Erythroblast (primary cell): ENCODE measurements at regions not wholly inside any gene's neighbourhood (a gene's known extent, or its start where the extent isn't known, plus 50 kb on each side); places are given as distances from the start of the nearest gene placed in this dataset.

Experiments
- GATA1 ChIP-seq: IDR thresholded peaks from 2 replicates; pipeline ENCODE4 v1.6.1; 2011; ENCODE audit warnings: low read depth, mild to moderate bottlenecking, control low read depth, low read length, moderate library complexity
- POLR2A ChIP-seq: IDR thresholded peaks from 2 replicates; pipeline ENCODE4 v1.6.1; 2011; ENCODE audit warnings: mild to moderate bottlenecking, low read length

DNA sequence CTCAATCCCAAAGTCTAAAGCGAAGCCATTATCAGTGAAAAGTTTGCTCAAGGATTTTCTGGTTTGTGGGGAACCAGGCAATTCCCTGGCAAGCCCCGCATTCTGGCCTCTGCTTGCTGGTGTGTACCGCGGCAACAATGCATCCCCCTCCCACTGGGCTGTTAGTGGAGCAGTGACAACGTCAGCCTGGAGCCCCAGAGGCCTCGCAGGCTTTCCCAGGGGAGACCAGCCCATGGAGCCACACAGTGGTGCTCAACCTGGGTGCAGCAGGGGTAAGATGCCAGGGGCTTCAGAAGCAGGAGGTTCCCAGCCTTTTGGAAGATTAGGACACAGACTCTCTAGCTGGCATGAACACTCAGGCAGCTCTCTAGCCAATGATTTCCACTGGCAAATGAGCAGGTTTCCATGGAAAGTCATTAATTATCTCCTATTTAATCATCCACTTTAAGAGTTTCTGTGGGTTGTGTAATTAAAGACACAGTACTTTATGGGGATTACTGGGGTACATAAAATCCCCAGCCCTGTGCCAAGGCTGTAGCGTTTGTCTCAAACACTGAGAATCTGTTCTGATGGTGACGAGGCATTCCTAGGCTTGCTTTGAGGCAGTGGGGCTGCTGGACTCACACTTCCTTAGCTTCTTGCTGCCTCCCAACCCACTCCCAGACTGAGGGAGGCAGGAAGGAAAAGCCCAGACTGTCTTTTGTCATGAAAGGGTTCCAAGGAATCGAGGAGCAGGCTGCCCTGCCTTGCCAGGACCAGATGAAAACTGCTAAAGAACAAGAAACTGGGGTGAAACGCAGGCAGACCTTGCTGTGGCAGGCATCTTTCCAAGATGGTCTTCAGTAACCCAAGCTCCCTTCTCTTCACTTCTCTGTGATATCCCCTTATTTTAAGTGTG lies 411.9 kb upstream of the SHH start:
- no peak for TF ChIP-seq POLR2A
- no peak for TF ChIP-seq GATA1
